ENCODE measurements at regions not wholly inside any gene's neighbourhood (a gene's known extent, or its start where the extent isn't known, plus 50 kb on each side); places are given as distances from the start of the nearest gene placed in this dataset.

GRCh38 chr3:40848421-40848820, 323.7 kb downstream of the ZNF621 start:
- no peak for DNase-seq (ENCODE audit: low read depth in 1 of 2, low spot score in 1 of 2)

GRCh38 chr3:40850861-40851260, 326.1 kb downstream of the ZNF621 start:
- DNase-seq (ENCODE audit: low read depth in 1 of 2, low spot score in 1 of 2), result no peak

GRCh38 chr3:40851836-40852235, 327.1 kb downstream of the ZNF621 start:
- DNase-seq (ENCODE audit: low read depth in 1 of 2, low spot score in 1 of 2), result no peak

- no peak for DNase-seq (ENCODE audit: low read depth in 1 of 2, low spot score in 1 of 2)
Measured at GRCh38 chr3:40852712-40853111, 328.0 kb downstream of the ZNF621 start.

- DNase-seq (ENCODE audit: low read depth in 1 of 2, low spot score in 1 of 2), result no peak
Measured at GRCh38 chr3:40853474-40853873, 328.7 kb downstream of the ZNF621 start.

- no peak for DNase-seq (ENCODE audit: low read depth in 1 of 2, low spot score in 1 of 2)
Measured at GRCh38 chr3:40855871-40856270, 331.1 kb downstream of the ZNF621 start.

- DNase-seq (ENCODE audit: low read depth in 1 of 2, low spot score in 1 of 2), result no peak
Measured at GRCh38 chr3:40858364-40859115, 333.8 kb downstream of the ZNF621 start.

GRCh38 chr3:40862946-40863345, 336.4 kb upstream of the CTNNB1 start:
- no peak for DNase-seq (ENCODE audit: low read depth in 1 of 2, low spot score in 1 of 2)

- DNase-seq (ENCODE audit: low read depth in 1 of 2, low spot score in 1 of 2), result no peak
Measured at GRCh38 chr3:40864146-40864782, 335.0 kb upstream of the CTNNB1 start.

GRCh38 chr3:40864915-40865314, 334.4 kb upstream of the CTNNB1 start:
- no peak for DNase-seq (ENCODE audit: low read depth in 1 of 2, low spot score in 1 of 2)

GRCh38 chr3:40867797-40868196, 331.5 kb upstream of the CTNNB1 start:
- DNase-seq (ENCODE audit: low read depth in 1 of 2, low spot score in 1 of 2), result no peak

GRCh38 chr3:40869013-40869412, 330.3 kb upstream of the CTNNB1 start:
- no peak for DNase-seq (ENCODE audit: low read depth in 1 of 2, low spot score in 1 of 2)

GRCh38 chr3:40869939-40870338, 329.4 kb upstream of the CTNNB1 start:
- no peak for DNase-seq (ENCODE audit: low read depth in 1 of 2, low spot score in 1 of 2)

GRCh38 chr3:40871394-40871793, 327.9 kb upstream of the CTNNB1 start:
- no peak for DNase-seq (ENCODE audit: low read depth in 1 of 2, low spot score in 1 of 2)

- no peak for DNase-seq (ENCODE audit: low read depth in 1 of 2, low spot score in 1 of 2)
Measured at GRCh38 chr3:40872258-40872920, 326.9 kb upstream of the CTNNB1 start.

- DNase-seq (ENCODE audit: low read depth in 1 of 2, low spot score in 1 of 2), result no peak
Measured at GRCh38 chr3:40873476-40873875, 325.8 kb upstream of the CTNNB1 start.

GRCh38 chr3:40873934-40874699, 325.2 kb upstream of the CTNNB1 start:
- no peak for DNase-seq (ENCODE audit: low read depth in 1 of 2, low spot score in 1 of 2)

- DNase-seq (ENCODE audit: low read depth in 1 of 2, low spot score in 1 of 2), result no peak
Measured at GRCh38 chr3:40875581-40875980, 323.7 kb upstream of the CTNNB1 start.

GRCh38 chr3:40876009-40876408, 323.3 kb upstream of the CTNNB1 start:
- DNase-seq (ENCODE audit: low read depth in 1 of 2, low spot score in 1 of 2), result no peak

- no peak for DNase-seq (ENCODE audit: low read depth in 1 of 2, low spot score in 1 of 2)
Measured at GRCh38 chr3:40876496-40876895, 322.8 kb upstream of the CTNNB1 start.

- DNase-seq (ENCODE audit: low read depth in 1 of 2, low spot score in 1 of 2), result no peak
Measured at GRCh38 chr3:40877631-40878463, 321.5 kb upstream of the CTNNB1 start.
